HepG2 (cell line): ENCODE measurements at regions not wholly inside any gene's neighbourhood (a gene's known extent, or its start where the extent isn't known, plus 50 kb on each side); places are given as distances from the start of the nearest gene placed in this dataset.
A peak's percentile ranks its signal among the peaks of the same experiment; 100 is the strongest.
"Not testable (repeated sequence)": the region's sequence is repeated elsewhere in the genome, so short reads cannot be mapped to it uniquely, and the experiment has no call there.

Experiments
- ATAC-seq: fragments of 200-7000 bp; cut with Tn5 transposase; 3 replicates; pipeline ENCODE4 v1.9.1; 2020; ENCODE audit warnings: mild to moderate bottlenecking, moderate library complexity
- BruUV-seq: library from RNA; stranded (reverse); fragments of 400-500 nt; replicated peaks from 2 replicates; lab custom pipeline; 2021; lab: Mats Ljungman, UMichigan
- CTCF ChIA-PET: fragments of 300-600 bp; formaldehyde crosslinking; extraction: SDS; loops from one replicate; lab custom pipeline; 2021; ENCODE audit warnings: low total read pairs, inconsistent platforms, low intra/inter-chr PET ratio; lab: Yijun Ruan, JAX
- POLR2A ChIA-PET: fragments of 350-600 bp; sonication (Branson Sonifier 250); formaldehyde crosslinking; loops from one replicate; lab custom pipeline; 2020; ENCODE audit warnings: antibody characterized with exemption, inconsistent platforms; lab: Yijun Ruan, JAX
- DNase-seq: peaks from one replicate; pipeline ENCODE4 v3.0.0-alpha.2; 2015; ENCODE audit warnings: low spot score
- FAIRE-seq: peaks from 3 replicates; lab custom pipeline; 2011; peaks lifted over from hg19 to GRCh38; lab: Jason Lieb, UNC
- H2AFZ ChIP-seq: one replicate; pipeline ENCODE4 v1.6.1; 2011; ENCODE audit warnings: low read length, inconsistent platforms
- H3K27ac ChIP-seq: fragments of 300-600 bp; 3 replicates; pipeline ENCODE4 v1.8.0; 2011; ENCODE audit warnings: mixed run types, mild to moderate bottlenecking, mixed read lengths, low read length, inconsistent platforms; ENCODE audit not compliant: insufficient read depth; ENCODE audit errors: extremely low read length
- H3K27me3 ChIP-seq, 2 experiments: fragments of 200-600 bp in 1 of 2; 2 replicates in 1 of 2; 3 replicates in 1 of 2; pipeline versions ENCODE4 v1.6.0 to v1.8.0; 2011; ENCODE audit warnings: low read length in 2 of 2, mild to moderate bottlenecking in 2 of 2, moderate library complexity in 2 of 2, inconsistent platforms in 1 of 2; ENCODE audit not compliant: insufficient read depth in 2 of 2, control insufficient read depth in 1 of 2
- H3K36me3 ChIP-seq, 2 experiments: fragments of 200-600 bp in 1 of 2; replicated peaks in 1 of 2; 2 replicates in 1 of 2; 3 replicates in 1 of 2; pipeline versions ENCODE4 v1.5.1 to v1.8.0; 2011; ENCODE audit warnings: low read length in 2 of 2, inconsistent platforms in 1 of 2; ENCODE audit not compliant: insufficient read depth in 2 of 2, control insufficient read depth in 1 of 2
- H3K4me1 ChIP-seq: 2 replicates; pipeline ENCODE4 v1.5.1; 2012; ENCODE audit warnings: low read length, inconsistent platforms; ENCODE audit not compliant: insufficient read depth
- H3K4me2 ChIP-seq: 2 replicates; pipeline ENCODE4 v1.6.0; 2011; ENCODE audit warnings: low read depth, low read length, inconsistent platforms
- H3K4me3 ChIP-seq, 3 experiments: fragments of 200-600 bp in 1 of 3; sonication (generic), shearing (Covaris generic) in 1 of 3; replicated peaks in 1 of 3; 2 replicates each; pipeline ENCODE4 v1.5.1; 2011 to 2016; ENCODE audit warnings: low read length in 3 of 3, inconsistent platforms in 2 of 3, low read depth in 2 of 3, mild to moderate bottlenecking in 2 of 3, control low read depth in 1 of 3, mixed read lengths in 1 of 3; ENCODE audit not compliant: insufficient read depth in 1 of 3
- H3K79me2 ChIP-seq: one replicate; pipeline ENCODE4 v1.6.1; 2011; ENCODE audit warnings: low read length, inconsistent platforms; ENCODE audit not compliant: insufficient read depth
- H3K9ac ChIP-seq: 2 replicates; pipeline ENCODE4 v1.6.0; 2011; ENCODE audit warnings: mild to moderate bottlenecking, low read depth, low read length, inconsistent platforms; ENCODE audit not compliant: insufficient read depth
- H3K9me3 ChIP-seq: 2 replicates; pipeline ENCODE4 v1.5.1; 2012; ENCODE audit warnings: mild to moderate bottlenecking, low read length
- H4K20me1 ChIP-seq: 2 replicates; pipeline ENCODE4 v1.6.0; 2011; ENCODE audit warnings: inconsistent platforms, mild to moderate bottlenecking, low read length, moderate library complexity; ENCODE audit not compliant: insufficient read depth
- BHLHE40 ChIP-seq: IDR thresholded peaks from 2 replicates; pipeline ENCODE4 v1.6.1; 2011; ENCODE audit warnings: low read length, improper control_type of control experiment
- CTCF ChIP-seq: sonication (generic); formaldehyde crosslinking; IDR thresholded peaks from 2 replicates; pipeline ENCODE4 v1.5.0; 2020; ENCODE audit warnings: mild to moderate bottlenecking, missing genetic modification reagents, moderate library complexity
- ETV5 ChIP-seq: IDR thresholded peaks from 2 replicates; pipeline ENCODE4 v1.6.1; 2018; ENCODE audit warnings: missing biosample characterization, missing genetic modification reagents, inconsistent platforms, borderline replicate concordance
- GABPA ChIP-seq, 2 experiments: IDR thresholded peaks; 2 replicates each; pipeline ENCODE4 v1.6.1; 2011 to 2016; ENCODE audit warnings: low read depth in 2 of 2, low read length in 1 of 2, missing biosample characterization in 1 of 2, missing genetic modification characterization in 1 of 2
- GABPB1 ChIP-seq: IDR thresholded peaks from 2 replicates; pipeline ENCODE4 v1.6.1; 2016; ENCODE audit warnings: mild to moderate bottlenecking, missing genetic modification reagents, moderate library complexity, missing compliant biosample characterization
- GATAD2A ChIP-seq: IDR thresholded peaks from 2 replicates; pipeline ENCODE4 v1.6.1; 2016
- MED1 ChIP-seq: sonication (generic); formaldehyde crosslinking; IDR thresholded peaks from 2 replicates; pipeline ENCODE4 v1.4.0; 2020; ENCODE audit warnings: missing genetic modification reagents
- MYC ChIP-seq: sonication (generic); formaldehyde crosslinking; IDR thresholded peaks from 2 replicates; pipeline ENCODE4 v1.9.0; 2021; ENCODE audit warnings: missing genetic modification reagents, borderline replicate concordance
- RAD21 ChIP-seq: fragments of 450-650 bp; formaldehyde crosslinking; IDR thresholded peaks from 2 replicates; pipeline ENCODE4 v1.5.0; 2020; ENCODE audit warnings: mild to moderate bottlenecking
- RBFOX2 ChIP-seq: fragments of 200-400 bp; formaldehyde crosslinking; IDR thresholded peaks from 2 replicates; pipeline ENCODE4 v1.6.1; 2017; ENCODE audit warnings: low read depth, mild to moderate bottlenecking, low read length
- SAP130 ChIP-seq: IDR thresholded peaks from 2 replicates; pipeline ENCODE4 v1.6.1; 2016; ENCODE audit warnings: low read depth
- SMC3 ChIP-seq: IDR thresholded peaks from 2 replicates; pipeline ENCODE4 v1.6.1; 2011; ENCODE audit warnings: low read length, improper control_type of control experiment
- STAG1 ChIP-seq: sonication (generic); formaldehyde crosslinking; IDR thresholded peaks from 2 replicates; pipeline ENCODE4 v1.4.0; 2020; ENCODE audit warnings: missing genetic modification reagents
- ZBTB38 ChIP-seq: sonication (generic); formaldehyde crosslinking; IDR thresholded peaks from 2 replicates; pipeline ENCODE4 v1.5.1; 2020; ENCODE audit warnings: mild to moderate bottlenecking, missing genetic modification reagents
- WGBS: methylation state at CpG from one replicate; pipeline ENCODE4 v1.1.6; 2017; ENCODE audit warnings: low lambda C conversion rate; 5-methylcytosine and 5-hydroxymethylcytosine counted together
- in situ Hi-C: cut with HindIII; loops from 2 replicates; pipeline ENCODE4 v1.10.0; 2017; ENCODE audit warnings: low pct_unique_long_range_greater_than_20kb; ENCODE audit not compliant: extremely low pct_ligation_motif_present
- intact Hi-C: fragments of 100-400 bp; cut with micrococcal nuclease; formaldehyde crosslinking; loops from one replicate; pipeline ENCODE4 v1.10.0; 2022; ENCODE audit not compliant: unreplicated experiment
- TF ChIP-seq, protein P1 (sequence below): IDR thresholded peaks from 2 replicates; pipeline ENCODE4 v1.6.1; 2012; ENCODE audit warnings: inconsistent platforms

- not testable (repeated sequence) for H3K79me2 ChIP-seq
- TF ChIP-seq RBFOX2 = 0 out of 2 replicates have a peak, but pooled peaks have one; percentile 27
- peak; percentile 58; the same call in 1 of the 2 replicates for TF ChIP-seq ZBTB38 (CRISPR knock-in tag)
- TF ChIP-seq, all 625 proteins: peak for 2; not testable (repeated sequence) for 623
- peak overlapping the region; percentile 54 for H3K4me2 ChIP-seq
- BruUV-seq, H4K20me1 ChIP-seq, H3K27me3 ChIP-seq, DNase-seq, H2AFZ ChIP-seq, H3K36me3 ChIP-seq, in situ Hi-C loops, ATAC-seq, H3K9me3 ChIP-seq, FAIRE-seq, H3K4me3 ChIP-seq: not testable (repeated sequence)
- ChIA-PET POLR2A (interaction anchor here (1.4 to 3.9 kb wide), 6 partner anchors 52 to 125 kb away, joined by 3 to 51 read pairs (median 14); partner anchors contain the start of gene UNC93A), CTCF (interaction anchor here (4.1 kb wide), 1 partner anchor 71 kb away, joined by 19 read pairs; no protein-coding TSS in a partner anchor)
- WGBS = 81% methylated on average over 4 of the region's 4 CpGs
- intact Hi-C loops = loop anchor here (5.0 kb wide), 1 partner anchor 35 kb away; no protein-coding TSS in a partner anchor
- peak overlapping the region; percentile 74 for H3K9ac ChIP-seq
- peak overlapping the region; percentile 82 for H3K27ac ChIP-seq
- H3K4me1 ChIP-seq = peaks cover 90% of the 10 kb centered on the region
These were observed 59.3 kb upstream of the GPR31 start for GRCh38 chr6:167217073-167217472.

- H3K79me2 ChIP-seq; H4K20me1 ChIP-seq; in situ Hi-C loops; H3K9me3 ChIP-seq; H2AFZ ChIP-seq; H3K27me3 ChIP-seq; ATAC-seq; H3K4me3 ChIP-seq; H3K4me2 ChIP-seq; BruUV-seq; H3K36me3 ChIP-seq; TF ChIP-seq GABPA (IDR thresholded peaks at IDR 0.05; ENCODE audit: low read depth, low read length): not testable (repeated sequence)
- peak; percentile 67 for DNase-seq
- ChIA-PET POLR2A (interaction anchor here (0.9 to 4.7 kb wide), 5 partner anchors 38 to 124 kb away, joined by 3 to 48 read pairs (median 10); partner anchors contain the start of gene UNC93A), CTCF (interaction anchor here (4.1 kb wide), 1 partner anchor 70 kb away, joined by 19 read pairs; no protein-coding TSS in a partner anchor)
- FAIRE-seq = peak; percentile 81
- Histone ChIP-seq H3K27ac (peak overlapping the region; percentile 82), H3K9ac (peak overlapping the region; percentile 46), H3K4me1 (peaks cover 85% of the 10 kb centered on the region)
- 22% methylated on average over 10 of the region's 15 CpGs for WGBS
- intact Hi-C loops = loop anchor here (5.0 kb wide), 1 partner anchor 36 kb away; no protein-coding TSS in a partner anchor
- TF ChIP-seq GATAD2A (CRISPR knock-in tag) (0 out of 2 replicates have a peak, but pooled peaks have one; percentile 32), SMC3 (peak; percentile 63; the same call in 1 of the 2 replicates), STAG1 (CRISPR knock-in tag) (peak; percentile 60), GABPB1 (peak; percentile 39; the same call in 1 of the 2 replicates), ETV5 (CRISPR knock-in tag) (peak; percentile 54; the same call in 1 of the 2 replicates), BHLHE40 (peak; percentile 59), CTCF (CRISPR knock-in tag) (peak; percentile 30), GABPA (CRISPR knock-in tag; IDR thresholded peaks at IDR 0.05; ENCODE audit: low read depth) (peak; percentile 54), MYC (CRISPR knock-in tag) (peak; percentile 46; the same call in 1 of the 2 replicates), MED1 (CRISPR knock-in tag) (0 out of 2 replicates have a peak, but pooled peaks have one; percentile 29), SAP130 (CRISPR knock-in tag) (0 out of 2 replicates have a peak, but pooled peaks have one; percentile 24), RAD21 (CRISPR knock-in tag) (peak; percentile 69)
- TF ChIP-seq, protein P1, sequence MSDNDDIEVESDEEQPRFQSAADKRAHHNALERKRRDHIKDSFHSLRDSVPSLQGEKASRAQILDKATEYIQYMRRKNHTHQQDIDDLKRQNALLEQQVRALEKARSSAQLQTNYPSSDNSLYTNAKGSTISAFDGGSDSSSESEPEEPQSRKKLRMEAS = peak; percentile 62
These were observed 60.4 kb upstream of the GPR31 start for GRCh38 chr6:167217951-167218759.
